Loucy (cell line): ENCODE measurements at regions not wholly inside any gene's neighbourhood (a gene's known extent, or its start where the extent isn't known, plus 50 kb on each side); places are given as distances from the start of the nearest gene placed in this dataset.

ENCODE experiments used
- CTCF ChIP-seq: fragments of 200-600 bp; sonication (generic); conservative IDR thresholded peaks from 2 replicates; pipeline ENCODE4 v1.5.1; 2014; ENCODE audit warnings: mild to moderate bottlenecking, antibody characterized with exemption, low read length
- EZH2phosphoT487 ChIP-seq: fragments of 200-600 bp; IDR thresholded peaks from 2 replicates; pipeline ENCODE4 v1.6.1; 2018; ENCODE audit warnings: antibody characterized with exemption, mild to moderate bottlenecking, moderate library complexity, borderline replicate concordance

GRCh38 chr2:123771928-123772632 is 253.0 kb upstream of the CNTNAP5 start:
- TF ChIP-seq EZH2phosphoT487 (no peak), CTCF (no peak)
